ENCODE measurements at regions not wholly inside any gene's neighbourhood (a gene's known extent, or its start where the extent isn't known, plus 50 kb on each side); places are given as distances from the start of the nearest gene placed in this dataset.

DNA sequence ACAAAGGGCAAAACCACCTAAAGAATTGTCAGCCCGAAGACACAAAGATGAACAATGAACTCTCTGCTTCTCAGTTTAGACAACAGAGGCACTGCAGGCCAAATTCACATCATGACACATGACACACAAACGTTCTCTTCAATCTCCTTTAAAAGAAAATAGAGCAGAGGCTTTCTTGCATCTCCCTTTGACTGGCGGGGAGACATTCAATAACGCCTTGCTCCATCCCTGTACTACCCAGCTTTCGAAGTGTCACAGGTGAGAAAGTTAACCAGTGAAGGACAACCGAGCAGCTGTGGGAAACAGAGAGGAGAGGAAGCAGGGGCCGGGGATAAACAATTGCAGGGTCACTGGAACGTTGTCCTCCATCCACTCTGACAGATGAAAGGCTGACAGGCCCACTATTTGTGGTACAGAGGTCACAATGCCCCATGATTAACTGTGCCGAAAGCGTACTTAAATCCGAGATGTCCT lies 130.8 kb downstream of the PHLDA1 start (continued):
- TF ChIP-seq RXRB (CRISPR knock-in tag; IDR thresholded peaks at IDR 0.05; ENCODE audit: borderline replicate concordance) (peak; percentile 96), MAFG (CRISPR knock-in tag; IDR thresholded peaks at IDR 0.05) (no peak), ZNF878 (CRISPR knock-in tag; IDR thresholded peaks at IDR 0.05) (peak; percentile 70; the same call in 1 of the 2 replicates), SMAD3 (CRISPR knock-in tag; IDR thresholded peaks at IDR 0.05) (no peak), ZNF496 (CRISPR knock-in tag; IDR thresholded peaks at IDR 0.05; ENCODE audit: insufficient replicate concordance) (no peak), ZNF563 (CRISPR knock-in tag; IDR thresholded peaks at IDR 0.05) (no peak), MYC (CRISPR knock-in tag; IDR thresholded peaks at IDR 0.05; ENCODE audit: borderline replicate concordance) (peak; percentile 37; the same call in 1 of the 2 replicates), ZSCAN9 (CRISPR knock-in tag; IDR thresholded peaks at IDR 0.05; ENCODE audit: borderline replicate concordance) (no peak; the same call in 1 of the 2 replicates), ZNF264 (CRISPR knock-in tag; IDR thresholded peaks at IDR 0.05) (no peak), TGIF2 (CRISPR knock-in tag; IDR thresholded peaks at IDR 0.05) (peak; percentile 83), RBM39 (IDR thresholded peaks at IDR 0.05; ENCODE audit: low read depth, low read length, poor library complexity, severe bottlenecking) (no peak), NPAS2 (CRISPR knock-in tag; IDR thresholded peaks at IDR 0.05; ENCODE audit: borderline replicate concordance) (no peak), CBX1 (IDR thresholded peaks at IDR 0.05; ENCODE audit: low read depth) (peak; percentile 41), HDAC2 (CRISPR knock-in tag; IDR thresholded peaks at IDR 0.05) (peak; percentile 94), NR2F2 (IDR thresholded peaks at IDR 0.05; ENCODE audit: borderline replicate concordance, low read depth) (peak; percentile 76), SRY (CRISPR knock-in tag; IDR thresholded peaks at IDR 0.05) (no peak; the same call in 1 of the 2 replicates), PHF8 (CRISPR knock-in tag; IDR thresholded peaks at IDR 0.05) (0 out of 2 replicates have a peak, but pooled peaks have one; percentile 22), ZNF879 (CRISPR knock-in tag; IDR thresholded peaks at IDR 0.05) (no peak)
- TF ChIP-seq, protein P1, sequence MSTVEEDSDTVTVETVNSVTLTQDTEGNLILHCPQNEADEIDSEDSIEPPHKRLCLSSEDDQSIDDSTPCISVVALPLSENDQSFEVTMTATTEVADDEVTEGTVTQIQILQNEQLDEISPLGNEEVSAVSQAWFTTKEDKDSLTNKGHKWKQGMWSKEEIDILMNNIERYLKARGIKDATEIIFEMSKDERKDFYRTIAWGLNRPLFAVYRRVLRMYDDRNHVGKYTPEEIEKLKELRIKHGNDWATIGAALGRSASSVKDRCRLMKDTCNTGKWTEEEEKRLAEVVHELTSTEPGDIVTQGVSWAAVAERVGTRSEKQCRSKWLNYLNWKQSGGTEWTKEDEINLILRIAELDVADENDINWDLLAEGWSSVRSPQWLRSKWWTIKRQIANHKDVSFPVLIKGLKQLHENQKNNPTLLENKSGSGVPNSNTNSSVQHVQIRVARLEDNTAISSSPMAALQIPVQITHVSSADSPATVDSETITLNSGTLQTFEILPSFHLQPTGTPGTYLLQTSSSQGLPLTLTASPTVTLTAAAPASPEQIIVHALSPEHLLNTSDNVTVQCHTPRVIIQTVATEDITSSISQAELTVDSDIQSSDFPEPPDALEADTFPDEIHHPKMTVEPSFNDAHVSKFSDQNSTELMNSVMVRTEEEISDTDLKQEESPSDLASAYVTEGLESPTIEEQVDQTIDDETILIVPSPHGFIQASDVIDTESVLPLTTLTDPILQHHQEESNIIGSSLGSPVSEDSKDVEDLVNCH (CRISPR knock-in tag; IDR thresholded peaks at IDR 0.05): no peak
- TF ChIP-seq, protein P2, sequence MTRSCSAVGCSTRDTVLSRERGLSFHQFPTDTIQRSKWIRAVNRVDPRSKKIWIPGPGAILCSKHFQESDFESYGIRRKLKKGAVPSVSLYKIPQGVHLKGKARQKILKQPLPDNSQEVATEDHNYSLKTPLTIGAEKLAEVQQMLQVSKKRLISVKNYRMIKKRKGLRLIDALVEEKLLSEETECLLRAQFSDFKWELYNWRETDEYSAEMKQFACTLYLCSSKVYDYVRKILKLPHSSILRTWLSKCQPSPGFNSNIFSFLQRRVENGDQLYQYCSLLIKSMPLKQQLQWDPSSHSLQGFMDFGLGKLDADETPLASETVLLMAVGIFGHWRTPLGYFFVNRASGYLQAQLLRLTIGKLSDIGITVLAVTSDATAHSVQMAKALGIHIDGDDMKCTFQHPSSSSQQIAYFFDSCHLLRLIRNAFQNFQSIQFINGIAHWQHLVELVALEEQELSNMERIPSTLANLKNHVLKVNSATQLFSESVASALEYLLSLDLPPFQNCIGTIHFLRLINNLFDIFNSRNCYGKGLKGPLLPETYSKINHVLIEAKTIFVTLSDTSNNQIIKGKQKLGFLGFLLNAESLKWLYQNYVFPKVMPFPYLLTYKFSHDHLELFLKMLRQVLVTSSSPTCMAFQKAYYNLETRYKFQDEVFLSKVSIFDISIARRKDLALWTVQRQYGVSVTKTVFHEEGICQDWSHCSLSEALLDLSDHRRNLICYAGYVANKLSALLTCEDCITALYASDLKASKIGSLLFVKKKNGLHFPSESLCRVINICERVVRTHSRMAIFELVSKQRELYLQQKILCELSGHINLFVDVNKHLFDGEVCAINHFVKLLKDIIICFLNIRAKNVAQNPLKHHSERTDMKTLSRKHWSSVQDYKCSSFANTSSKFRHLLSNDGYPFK (CRISPR knock-in tag; IDR thresholded peaks at IDR 0.05; ENCODE audit: borderline replicate concordance): no peak
- TF ChIP-seq, protein P3, sequence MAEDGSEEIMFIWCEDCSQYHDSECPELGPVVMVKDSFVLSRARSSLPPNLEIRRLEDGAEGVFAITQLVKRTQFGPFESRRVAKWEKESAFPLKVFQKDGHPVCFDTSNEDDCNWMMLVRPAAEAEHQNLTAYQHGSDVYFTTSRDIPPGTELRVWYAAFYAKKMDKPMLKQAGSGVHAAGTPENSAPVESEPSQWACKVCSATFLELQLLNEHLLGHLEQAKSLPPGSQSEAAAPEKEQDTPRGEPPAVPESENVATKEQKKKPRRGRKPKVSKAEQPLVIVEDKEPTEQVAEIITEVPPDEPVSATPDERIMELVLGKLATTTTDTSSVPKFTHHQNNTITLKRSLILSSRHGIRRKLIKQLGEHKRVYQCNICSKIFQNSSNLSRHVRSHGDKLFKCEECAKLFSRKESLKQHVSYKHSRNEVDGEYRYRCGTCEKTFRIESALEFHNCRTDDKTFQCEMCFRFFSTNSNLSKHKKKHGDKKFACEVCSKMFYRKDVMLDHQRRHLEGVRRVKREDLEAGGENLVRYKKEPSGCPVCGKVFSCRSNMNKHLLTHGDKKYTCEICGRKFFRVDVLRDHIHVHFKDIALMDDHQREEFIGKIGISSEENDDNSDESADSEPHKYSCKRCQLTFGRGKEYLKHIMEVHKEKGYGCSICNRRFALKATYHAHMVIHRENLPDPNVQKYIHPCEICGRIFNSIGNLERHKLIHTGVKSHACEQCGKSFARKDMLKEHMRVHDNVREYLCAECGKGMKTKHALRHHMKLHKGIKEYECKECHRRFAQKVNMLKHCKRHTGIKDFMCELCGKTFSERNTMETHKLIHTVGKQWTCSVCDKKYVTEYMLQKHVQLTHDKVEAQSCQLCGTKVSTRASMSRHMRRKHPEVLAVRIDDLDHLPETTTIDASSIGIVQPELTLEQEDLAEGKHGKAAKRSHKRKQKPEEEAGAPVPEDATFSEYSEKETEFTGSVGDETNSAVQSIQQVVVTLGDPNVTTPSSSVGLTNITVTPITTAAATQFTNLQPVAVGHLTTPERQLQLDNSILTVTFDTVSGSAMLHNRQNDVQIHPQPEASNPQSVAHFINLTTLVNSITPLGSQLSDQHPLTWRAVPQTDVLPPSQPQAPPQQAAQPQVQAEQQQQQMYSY (CRISPR knock-in tag; IDR thresholded peaks at IDR 0.05): no peak
- TF ChIP-seq, protein P4, sequence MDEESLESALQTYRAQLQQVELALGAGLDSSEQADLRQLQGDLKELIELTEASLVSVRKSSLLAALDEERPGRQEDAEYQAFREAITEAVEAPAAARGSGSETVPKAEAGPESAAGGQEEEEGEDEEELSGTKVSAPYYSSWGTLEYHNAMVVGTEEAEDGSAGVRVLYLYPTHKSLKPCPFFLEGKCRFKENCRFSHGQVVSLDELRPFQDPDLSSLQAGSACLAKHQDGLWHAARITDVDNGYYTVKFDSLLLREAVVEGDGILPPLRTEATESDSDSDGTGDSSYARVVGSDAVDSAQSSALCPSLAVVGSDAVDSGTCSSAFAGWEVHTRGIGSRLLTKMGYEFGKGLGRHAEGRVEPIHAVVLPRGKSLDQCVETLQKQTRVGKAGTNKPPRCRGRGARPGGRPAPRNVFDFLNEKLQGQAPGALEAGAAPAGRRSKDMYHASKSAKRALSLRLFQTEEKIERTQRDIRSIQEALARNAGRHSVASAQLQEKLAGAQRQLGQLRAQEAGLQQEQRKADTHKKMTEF (CRISPR knock-in tag; IDR thresholded peaks at IDR 0.05): peak; percentile 79
